Breast epithelium (tissue), 3 donors: ENCODE measurements at regions not wholly inside any gene's neighbourhood (a gene's known extent, or its start where the extent isn't known, plus 50 kb on each side); places are given as distances from the start of the nearest gene placed in this dataset.

Experiments
- POLR2A ChIP-seq: fragments of 450-650 bp; IDR thresholded peaks from one replicate; pipeline ENCODE4 v1.6.1; 2016; ENCODE audit warnings: antibody characterized with exemption, mild to moderate bottlenecking, moderate library complexity
- POLR2AphosphoS5 ChIP-seq, 3 donors: sonication (generic); formaldehyde crosslinking; IDR thresholded peaks; one replicate each; pipeline ENCODE4 v1.6.1; 2017; ENCODE audit warnings: antibody characterized with exemption in 3 of 3
- TF ChIP-seq, protein P1 (sequence below), 3 donors: fragments of 450-650 bp; IDR thresholded peaks; one replicate each; pipeline ENCODE4 v1.5.1; 2016 to 2017; ENCODE audit warnings: antibody characterized with exemption in 3 of 3, mild to moderate bottlenecking in 3 of 3, moderate library complexity in 3 of 3

DNA sequence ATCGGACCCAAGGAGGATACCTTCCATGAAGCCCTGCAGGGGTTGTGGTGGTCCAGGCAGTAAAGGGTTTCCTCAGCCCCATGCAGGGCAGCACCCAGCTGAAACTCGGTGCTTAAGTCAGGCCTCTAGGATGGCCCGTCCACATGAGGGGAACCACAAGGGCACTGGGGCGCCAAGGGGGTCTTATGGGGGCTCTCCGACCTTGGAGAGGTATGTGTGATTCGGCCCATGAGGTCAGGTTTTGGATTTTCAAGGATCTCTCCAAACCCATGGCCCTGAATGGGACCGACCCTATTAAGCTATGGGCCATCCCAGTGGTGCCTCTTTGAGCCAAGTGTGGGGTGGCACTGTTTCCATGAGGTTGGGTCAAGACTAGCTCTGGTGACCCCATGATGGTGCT, 233.3 kb downstream of the SNRPN start:
- TF ChIP-seq, protein P1, sequence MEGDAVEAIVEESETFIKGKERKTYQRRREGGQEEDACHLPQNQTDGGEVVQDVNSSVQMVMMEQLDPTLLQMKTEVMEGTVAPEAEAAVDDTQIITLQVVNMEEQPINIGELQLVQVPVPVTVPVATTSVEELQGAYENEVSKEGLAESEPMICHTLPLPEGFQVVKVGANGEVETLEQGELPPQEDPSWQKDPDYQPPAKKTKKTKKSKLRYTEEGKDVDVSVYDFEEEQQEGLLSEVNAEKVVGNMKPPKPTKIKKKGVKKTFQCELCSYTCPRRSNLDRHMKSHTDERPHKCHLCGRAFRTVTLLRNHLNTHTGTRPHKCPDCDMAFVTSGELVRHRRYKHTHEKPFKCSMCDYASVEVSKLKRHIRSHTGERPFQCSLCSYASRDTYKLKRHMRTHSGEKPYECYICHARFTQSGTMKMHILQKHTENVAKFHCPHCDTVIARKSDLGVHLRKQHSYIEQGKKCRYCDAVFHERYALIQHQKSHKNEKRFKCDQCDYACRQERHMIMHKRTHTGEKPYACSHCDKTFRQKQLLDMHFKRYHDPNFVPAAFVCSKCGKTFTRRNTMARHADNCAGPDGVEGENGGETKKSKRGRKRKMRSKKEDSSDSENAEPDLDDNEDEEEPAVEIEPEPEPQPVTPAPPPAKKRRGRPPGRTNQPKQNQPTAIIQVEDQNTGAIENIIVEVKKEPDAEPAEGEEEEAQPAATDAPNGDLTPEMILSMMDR (IDR thresholded peaks at IDR 0.05): no peak
- TF ChIP-seq POLR2AphosphoS5 (IDR thresholded peaks at IDR 0.05): no peak
- TF ChIP-seq POLR2A: no peak
